Stimulated activated CD8-positive, alpha-beta memory T cell treated with anti-CD3 and anti-CD28 coated beads, Interleukin-4, amount 100 ng/mL, for 48 hours (primary cell): ENCODE measurements at regions not wholly inside any gene's neighbourhood (a gene's known extent, or its start where the extent isn't known, plus 50 kb on each side); places are given as distances from the start of the nearest gene placed in this dataset.
A peak's percentile ranks its signal among the peaks of the same experiment; 100 is the strongest.
"Not testable (repeated sequence)": the region's sequence is repeated elsewhere in the genome, so short reads cannot be mapped to it uniquely, and the experiment has no call there.

Experiments
- DNase-seq: peaks from one replicate; pipeline ENCODE4 v3.0.0-alpha.2; 2020

- no peak for DNase-seq
These were observed 158.8 kb upstream of the GADL1 start for GRCh38 chr3:31053299-31053698.

GRCh38 chr3:31054032-31054431, 159.6 kb upstream of the GADL1 start:
- DNase-seq: no peak

- no peak for DNase-seq
These were observed 161.3 kb upstream of the GADL1 start for GRCh38 chr3:31055757-31056156.

- no peak for DNase-seq
These were observed 163.4 kb upstream of the GADL1 start for GRCh38 chr3:31057891-31058290.

GRCh38 chr3:31064021-31064420, 169.6 kb upstream of the GADL1 start:
- DNase-seq: no peak

GRCh38 chr3:31065765-31066164, 171.3 kb upstream of the GADL1 start:
- DNase-seq: no peak

GRCh38 chr3:31067004-31067403, 172.5 kb upstream of the GADL1 start:
- no peak for DNase-seq

- no peak for DNase-seq
These were observed 181.0 kb upstream of the GADL1 start for GRCh38 chr3:31075471-31075870.

- no peak for DNase-seq
These were observed 181.4 kb upstream of the GADL1 start for GRCh38 chr3:31075876-31076275.

- DNase-seq: peak; percentile 53
These were observed 182.7 kb upstream of the GADL1 start for GRCh38 chr3:31077021-31077601.

- DNase-seq: no peak
These were observed 183.4 kb upstream of the GADL1 start for GRCh38 chr3:31077826-31078225.

- DNase-seq: no peak
These were observed 185.2 kb upstream of the GADL1 start for GRCh38 chr3:31079689-31080088.

GRCh38 chr3:31081018-31081662, 186.7 kb upstream of the GADL1 start:
- DNase-seq: no peak

GRCh38 chr3:31086148-31086547, 191.7 kb upstream of the GADL1 start:
- no peak for DNase-seq

GRCh38 chr3:31086698-31087097, 192.2 kb upstream of the GADL1 start:
- DNase-seq: no peak

- no peak for DNase-seq
These were observed 197.3 kb upstream of the GADL1 start for GRCh38 chr3:31091748-31092147.

GRCh38 chr3:31092748-31093589, 198.5 kb upstream of the GADL1 start:
- no peak for DNase-seq

GRCh38 chr3:31093606-31094005, 199.1 kb upstream of the GADL1 start:
- no peak for DNase-seq

- no peak for DNase-seq
These were observed 199.6 kb upstream of the GADL1 start for GRCh38 chr3:31094048-31094447.

- DNase-seq: no peak
These were observed 200.8 kb upstream of the GADL1 start for GRCh38 chr3:31095255-31095654.

- no peak for DNase-seq
These were observed 202.4 kb upstream of the GADL1 start for GRCh38 chr3:31096661-31097395.

- DNase-seq: no peak
These were observed 206.1 kb upstream of the GADL1 start for GRCh38 chr3:31100519-31100918.

- not testable (repeated sequence) for DNase-seq
These were observed 206.8 kb upstream of the GADL1 start for GRCh38 chr3:31101285-31101684.
